ENCODE measurements at regions not wholly inside any gene's neighbourhood (a gene's known extent, or its start where the extent isn't known, plus 50 kb on each side); places are given as distances from the start of the nearest gene placed in this dataset.

GRCh38 chr1:55718758-55719671 lies 503.9 kb upstream of the USP24 start:
- Histone ChIP-seq H3K4me1 (ENCODE audit: insufficient read depth, low read length) (peaks cover 25% of the 10 kb centered on the region), H3K9ac (ENCODE audit: insufficient read depth, low read depth, low read length) (no peak overlapping the region), H3K27ac (ENCODE audit: extremely low read length, insufficient read depth, low read length) (no peak overlapping the region), H3K4me2 (ENCODE audit: low read depth, low read length) (peak overlapping the region; percentile 48), H2AFZ (ENCODE audit: low read length) (no peak overlapping the region), H3K36me3 (replicated peaks in 1 of 2; ENCODE audit: control insufficient read depth in 1 of 2, insufficient read depth in 2 of 2, low read length in 2 of 2) (no peaks in the 10 kb centered on the region), H4K20me1 (ENCODE audit: insufficient read depth, low read length) (no peaks in the 10 kb centered on the region), H3K9me3 (ENCODE audit: low read length) (no peaks in the 10 kb centered on the region), H3K4me3 (replicated peaks in 1 of 3; ENCODE audit: insufficient read depth in 1 of 3, low read depth in 2 of 3, low read length in 3 of 3) (no peak overlapping the region; a peak in 1 of 6 replicates), H3K79me2 (ENCODE audit: insufficient read depth, low read length) (no peaks in the 10 kb centered on the region), H3K27me3 (ENCODE audit: control insufficient read depth in 1 of 2, insufficient read depth in 2 of 2, low read length in 2 of 2) (no peaks in the 10 kb centered on the region)
- FAIRE-seq (peak; percentile 34), DNase-seq (ENCODE audit: low spot score) (peak; percentile 73), ATAC-seq (peak; percentile 85)
- BruUV-seq (replicated peaks), result no TSS peak
- in situ Hi-C loops (cut with HindIII; ENCODE audit: extremely low pct_ligation_motif_present, low pct_unique_long_range_greater_than_20kb), result no loop called here
- intact Hi-C loops (cut with micrococcal nuclease; ENCODE audit: unreplicated experiment), result no loop called here
- CTCF ChIA-PET (ENCODE audit: low intra/inter-chr PET ratio, low total read pairs), result no interaction called here
- 24% methylated on average over 3 of the region's 7 CpGs for WGBS (ENCODE audit: low lambda C conversion rate)
- POLR2A ChIA-PET, result interaction anchor here (0.7 to 1.6 kb wide), 6 partner anchors 10 to 789 kb away, joined by 3 to 11 read pairs (median 3); no protein-coding TSS in a partner anchor
- no peak; the same call in 1 of the 2 replicates for TF ChIP-seq NR2F6 (IDR thresholded peaks at IDR 0.05)
- peak; percentile 43; the same call in 1 of the 2 replicates for TF ChIP-seq NR2F6 (CRISPR knock-in tag; IDR thresholded peaks at IDR 0.05)
- no peak for TF ChIP-seq NR1H2 (CRISPR knock-in tag; IDR thresholded peaks at IDR 0.05; ENCODE audit: borderline replicate concordance, low read depth)
- no peak for TF ChIP-seq ZNF512 (CRISPR knock-in tag; IDR thresholded peaks at IDR 0.05)
- no peak for TF ChIP-seq ZNF431 (CRISPR knock-in tag; IDR thresholded peaks at IDR 0.05; ENCODE audit: borderline replicate concordance, low read depth)
- TF ChIP-seq ELF4 (CRISPR knock-in tag; IDR thresholded peaks at IDR 0.05; ENCODE audit: borderline replicate concordance), result no peak
- TF ChIP-seq TFAP4 (IDR thresholded peaks at IDR 0.05; ENCODE audit: borderline replicate concordance, low read depth), result no peak
- TF ChIP-seq FOXP1 (IDR thresholded peaks at IDR 0.05), result no peak
- TF ChIP-seq FOXP1 (CRISPR knock-in tag; IDR thresholded peaks at IDR 0.05), result no peak
- no peak for TF ChIP-seq ZNF619 (CRISPR knock-in tag; IDR thresholded peaks at IDR 0.05)
- no peak for TF ChIP-seq NCOA2 (CRISPR knock-in tag; IDR thresholded peaks at IDR 0.05)
- no peak for TF ChIP-seq MXD4 (CRISPR knock-in tag; IDR thresholded peaks at IDR 0.05)
- no peak for TF ChIP-seq CREB3 (CRISPR knock-in tag; IDR thresholded peaks at IDR 0.05)
- TF ChIP-seq KDM4B (CRISPR knock-in tag; IDR thresholded peaks at IDR 0.05), result no peak
- no peak for TF ChIP-seq RORA (CRISPR knock-in tag; IDR thresholded peaks at IDR 0.05)
- TF ChIP-seq PAF1 (CRISPR knock-in tag; IDR thresholded peaks at IDR 0.05), result no peak
- TF ChIP-seq FIP1L1 (IDR thresholded peaks at IDR 0.05; ENCODE audit: borderline replicate concordance, insufficient read depth, low read depth, low read length), result no peak
- TF ChIP-seq ZFP36L2 (CRISPR knock-in tag; IDR thresholded peaks at IDR 0.05), result no peak
- no peak for TF ChIP-seq ZNF773 (CRISPR knock-in tag; IDR thresholded peaks at IDR 0.05; ENCODE audit: borderline replicate concordance)
- no peak for TF ChIP-seq ATF7 (IDR thresholded peaks at IDR 0.05)
- no peak for TF ChIP-seq ATF7 (CRISPR knock-in tag; IDR thresholded peaks at IDR 0.05)
- no peak for TF ChIP-seq TCF7L2 (IDR thresholded peaks at IDR 0.05; ENCODE audit: low read depth, low read length)
- no peak for TF ChIP-seq KAT2B (IDR thresholded peaks at IDR 0.05; ENCODE audit: borderline replicate concordance, low read depth, low read length)
- no peak for TF ChIP-seq ZNF205 (CRISPR knock-in tag; IDR thresholded peaks at IDR 0.05)
- TF ChIP-seq GATAD2A (CRISPR knock-in tag; IDR thresholded peaks at IDR 0.05), result peak; percentile 55; the same call in 1 of the 2 replicates
